COLO668 (cell line): ENCODE measurements at regions not wholly inside any gene's neighbourhood (a gene's known extent, or its start where the extent isn't known, plus 50 kb on each side); places are given as distances from the start of the nearest gene placed in this dataset.

ENCODE experiments used
- DNase-seq: peaks from one replicate; lab custom pipeline; 2025; ENCODE audit not compliant: unreplicated experiment; lab: John Stamatoyannopoulos, UW

DNA sequence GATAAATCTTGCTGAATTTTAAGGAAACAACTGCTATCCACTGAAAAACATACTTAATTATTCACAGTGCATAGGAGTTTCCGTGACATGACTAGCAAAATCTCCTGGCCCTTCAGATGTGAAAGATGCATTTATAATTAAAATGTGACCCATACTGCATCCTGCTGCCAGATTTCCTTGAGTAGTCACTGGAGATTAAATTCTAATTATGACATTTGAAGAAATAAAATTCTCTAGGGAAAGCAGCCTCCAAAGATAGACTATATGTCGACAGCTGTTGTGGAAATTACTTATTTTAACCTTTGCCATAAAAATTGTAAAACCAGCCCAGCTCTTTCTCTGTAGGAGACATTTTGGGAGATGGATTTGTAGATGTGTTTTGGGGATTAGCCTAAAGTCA is 193.6 kb upstream of the SMC2 start:
- DNase-seq: no peak

DNA sequence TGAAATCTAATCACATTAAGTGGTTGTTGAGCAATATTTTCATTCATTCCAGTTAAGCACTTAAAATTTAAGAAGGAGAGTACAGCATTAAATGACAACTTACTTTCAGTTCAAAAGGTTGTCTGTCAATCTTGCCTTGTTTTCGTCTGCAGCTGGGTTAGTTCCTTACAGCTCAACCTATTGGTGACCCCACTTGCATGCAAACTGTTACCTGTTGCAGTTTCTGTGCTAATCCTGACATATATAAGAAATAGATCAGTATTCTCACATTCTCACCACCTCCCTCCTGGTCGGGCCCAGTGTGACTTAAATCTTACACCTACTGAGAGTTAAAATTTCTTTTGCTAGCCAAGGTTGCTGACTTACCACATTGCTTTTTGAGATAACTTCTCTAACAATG is 191.8 kb upstream of the SMC2 start:
- no peak for DNase-seq

- no peak for DNase-seq
Measured at GRCh38 chr9:103904242-103904641, 189.9 kb upstream of the SMC2 start.

DNA sequence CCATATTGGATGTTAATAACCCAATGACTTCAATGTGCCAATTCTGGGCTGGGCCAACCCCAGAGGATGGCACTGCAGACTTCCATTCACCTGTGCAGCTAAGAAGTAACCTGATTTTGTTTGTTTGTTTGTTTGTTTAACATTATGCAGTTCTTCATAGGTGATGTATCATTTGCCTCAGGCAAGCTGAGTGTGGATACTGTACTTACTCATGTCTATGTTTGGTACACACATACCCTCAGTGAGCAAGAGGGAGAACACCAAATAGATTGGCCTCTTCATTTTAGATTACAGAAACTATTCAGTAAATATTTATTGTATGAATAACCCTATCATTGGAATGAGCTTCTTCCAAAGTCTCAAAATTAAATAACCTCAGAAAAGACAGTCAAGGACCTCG is 180.2 kb upstream of the SMC2 start:
- DNase-seq: no peak

GRCh38 chr9:103919605-103920209 is 174.4 kb upstream of the SMC2 start:
- no peak for DNase-seq

- no peak for DNase-seq
Measured at GRCh38 chr9:103928442-103928841, 165.7 kb upstream of the SMC2 start.

- DNase-seq: no peak
Measured at GRCh38 chr9:103941104-103941503, 153.0 kb upstream of the SMC2 start.

DNA sequence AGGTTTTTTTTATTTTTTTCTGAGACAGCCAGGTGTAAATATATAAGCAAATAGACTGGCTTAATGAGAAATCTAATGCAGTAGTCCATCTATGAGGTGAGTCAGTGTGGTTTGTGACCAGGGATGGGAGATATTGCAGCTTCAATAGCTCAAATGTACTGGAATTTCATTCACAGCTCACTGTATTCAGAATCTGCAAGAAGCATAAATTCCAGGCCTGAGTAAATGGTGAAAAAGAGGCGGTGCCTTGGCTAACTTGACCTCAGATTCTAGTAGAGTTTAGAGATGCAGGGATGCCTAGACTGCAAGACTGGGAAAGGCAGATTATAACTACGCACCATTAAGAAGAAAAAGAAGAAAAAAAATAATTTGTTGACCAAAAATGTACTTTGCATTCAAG is 151.9 kb upstream of the SMC2 start:
- DNase-seq: peak; percentile 7

DNA sequence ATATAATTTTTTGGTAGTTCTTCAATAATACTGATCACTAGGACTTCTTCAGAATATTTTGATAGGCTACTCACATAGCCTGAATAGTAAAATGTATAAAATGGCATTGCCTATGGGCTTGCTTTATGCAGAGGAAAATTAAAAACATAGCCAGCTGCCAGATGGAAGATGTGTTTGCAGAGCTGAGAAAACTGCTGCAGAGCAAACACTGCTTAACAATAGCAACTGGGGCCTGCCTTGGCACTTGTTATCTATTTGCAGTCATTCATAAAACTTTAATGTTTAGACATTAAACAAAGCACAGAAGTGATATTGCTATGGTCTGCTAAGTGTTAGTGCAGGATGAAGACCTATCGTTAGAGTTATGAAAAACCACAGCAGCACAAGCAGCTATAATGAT is 151.5 kb upstream of the SMC2 start:
- DNase-seq: peak; percentile 67

DNA sequence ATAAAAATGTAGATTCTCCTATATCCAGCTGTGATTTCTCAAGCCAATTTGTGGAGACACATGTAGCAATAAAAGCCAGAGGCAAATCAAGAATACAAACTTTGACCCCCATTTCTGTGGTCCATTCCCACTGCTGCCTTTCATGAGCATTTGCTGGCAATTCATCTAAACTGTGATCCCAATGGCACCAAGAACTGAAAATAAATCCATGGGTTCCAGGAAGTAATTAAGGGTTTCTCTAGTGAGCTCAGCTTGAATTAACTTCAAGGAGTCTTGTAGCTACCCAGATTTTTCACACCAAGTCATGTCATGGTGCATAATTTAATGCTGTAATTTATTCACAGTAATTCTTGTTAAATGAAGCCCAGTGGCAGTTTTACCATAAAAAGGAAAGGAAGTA is 145.0 kb upstream of the SMC2 start:
- DNase-seq: no peak

DNA sequence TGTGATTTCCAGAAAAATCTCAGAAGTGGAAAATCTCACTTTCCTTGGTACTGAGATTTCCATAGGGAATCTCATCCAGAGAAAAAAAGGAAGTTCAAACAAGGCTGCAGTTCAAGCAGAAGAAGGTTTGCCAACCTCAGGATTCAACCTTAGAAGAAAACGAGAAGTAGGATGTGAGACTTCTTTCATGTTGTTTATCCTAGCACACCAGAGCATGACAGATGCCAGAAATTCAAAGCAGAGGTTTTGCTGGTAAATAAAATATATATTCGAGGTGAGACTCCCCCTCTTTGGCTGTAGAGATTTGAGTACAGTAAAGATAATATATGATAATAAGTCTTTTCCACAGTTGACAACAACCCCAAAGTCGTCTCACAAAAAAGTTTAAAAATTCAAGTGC is 116.9 kb upstream of the SMC2 start:
- DNase-seq: no peak

- no peak for DNase-seq
Measured at GRCh38 chr9:103978396-103978795, 115.7 kb upstream of the SMC2 start.

DNA sequence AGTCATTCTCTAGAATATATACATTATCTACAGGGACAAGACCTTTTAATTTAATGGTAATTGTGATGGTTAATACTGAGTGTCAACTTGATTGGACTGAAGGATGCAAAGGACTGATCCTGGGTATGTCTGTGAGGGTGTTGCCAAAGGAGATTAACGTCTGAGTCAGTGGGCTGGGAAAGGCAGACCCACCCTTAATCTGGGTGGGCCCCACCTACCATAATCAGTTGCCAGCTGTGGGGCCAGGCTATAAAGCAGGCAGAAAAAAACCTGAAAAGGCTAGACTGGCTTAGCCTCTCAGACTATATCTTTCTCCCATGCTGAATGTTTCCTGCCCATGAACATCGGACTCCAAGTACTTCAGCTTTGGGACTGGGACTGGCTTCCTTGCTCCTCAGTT is 112.2 kb upstream of the SMC2 start:
- DNase-seq: no peak

- DNase-seq: no peak
Measured at GRCh38 chr9:103985077-103985476, 109.0 kb upstream of the SMC2 start.

GRCh38 chr9:103988821-103989220 is 105.3 kb upstream of the SMC2 start:
- DNase-seq: no peak

DNA sequence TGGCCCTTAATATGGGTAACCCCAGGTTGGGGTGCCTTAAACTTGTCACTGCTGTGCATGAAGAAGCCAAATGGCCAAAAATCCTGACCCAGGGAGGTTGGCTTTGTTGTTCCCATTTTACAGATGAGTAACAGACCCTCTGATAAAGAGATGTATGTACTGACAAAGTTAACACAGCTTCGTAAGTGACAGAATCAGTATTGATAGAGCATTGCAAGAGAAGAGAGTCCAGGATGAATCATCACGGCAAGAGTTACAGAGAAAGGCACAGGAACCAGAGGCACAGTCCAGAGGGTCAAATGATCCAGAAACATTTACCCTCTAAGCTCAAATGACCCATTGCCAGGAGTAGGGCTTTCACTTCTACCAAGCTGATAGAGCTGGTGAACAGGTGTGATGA is 103.8 kb upstream of the SMC2 start:
- no peak for DNase-seq

DNA sequence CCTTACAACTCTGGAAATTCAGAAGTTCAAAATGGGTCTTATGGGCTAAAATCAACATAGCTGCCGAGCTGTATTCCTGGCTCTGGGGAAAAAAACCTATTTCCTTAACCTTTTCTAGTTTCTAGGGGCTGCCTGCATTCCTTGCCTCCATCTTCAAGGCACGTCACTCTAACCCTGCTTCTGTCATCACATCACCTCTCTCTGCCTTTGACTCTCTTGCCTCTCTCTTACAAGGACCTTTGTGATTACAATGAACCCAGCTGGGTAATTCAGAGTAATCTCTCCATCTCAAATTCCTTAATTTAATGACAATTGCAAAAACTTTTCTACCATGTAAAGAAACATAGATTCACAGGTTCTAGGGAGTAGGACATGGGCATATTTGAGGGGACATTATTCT is 103.1 kb upstream of the SMC2 start:
- no peak for DNase-seq

DNA sequence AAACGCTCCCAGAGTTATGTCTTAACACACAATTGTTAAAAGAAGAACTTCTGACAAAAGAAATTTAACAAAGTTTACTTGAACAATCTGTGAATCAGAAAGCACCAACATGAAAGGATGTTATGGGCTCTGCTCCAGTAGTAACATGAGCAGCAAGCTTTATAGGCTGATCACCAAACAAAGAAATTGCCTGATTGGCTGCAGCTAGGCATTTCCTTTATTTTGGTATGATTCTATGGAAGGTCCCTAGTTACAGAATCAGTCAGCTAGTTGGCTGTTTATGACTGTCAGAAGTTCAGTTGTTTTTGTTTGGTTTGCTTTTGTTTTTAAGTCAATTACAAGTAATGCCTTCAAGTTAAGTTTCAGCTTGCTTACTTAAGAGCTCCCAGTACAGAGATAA is 102.4 kb upstream of the SMC2 start:
- no peak for DNase-seq

- no peak for DNase-seq
Measured at GRCh38 chr9:103992938-103993579, 101.0 kb upstream of the SMC2 start.

DNA sequence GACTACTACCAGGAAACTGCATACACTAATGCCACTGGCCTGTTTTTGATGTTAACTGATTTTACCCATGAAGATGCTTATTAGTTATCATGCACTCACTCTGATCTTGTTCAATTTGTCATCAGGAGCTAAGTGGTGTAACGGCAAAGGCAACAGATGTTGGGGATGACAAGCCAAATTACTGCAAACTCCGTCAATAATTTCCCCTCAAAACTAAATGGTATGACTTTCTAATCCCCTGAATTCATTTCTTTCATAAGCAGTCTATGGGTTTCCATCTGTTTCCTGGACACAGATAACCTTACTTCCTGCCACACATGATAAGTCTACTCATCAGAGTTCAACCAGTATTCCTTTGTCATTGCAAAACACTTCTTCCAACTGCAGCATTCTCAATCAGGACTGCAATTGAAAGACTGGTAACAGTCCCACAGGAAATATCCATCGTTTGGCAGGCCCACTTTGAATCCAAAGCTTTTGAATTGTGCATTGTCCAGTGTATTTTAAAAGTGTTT is 96.2 kb upstream of the SMC2 start:
- no peak for DNase-seq

DNA sequence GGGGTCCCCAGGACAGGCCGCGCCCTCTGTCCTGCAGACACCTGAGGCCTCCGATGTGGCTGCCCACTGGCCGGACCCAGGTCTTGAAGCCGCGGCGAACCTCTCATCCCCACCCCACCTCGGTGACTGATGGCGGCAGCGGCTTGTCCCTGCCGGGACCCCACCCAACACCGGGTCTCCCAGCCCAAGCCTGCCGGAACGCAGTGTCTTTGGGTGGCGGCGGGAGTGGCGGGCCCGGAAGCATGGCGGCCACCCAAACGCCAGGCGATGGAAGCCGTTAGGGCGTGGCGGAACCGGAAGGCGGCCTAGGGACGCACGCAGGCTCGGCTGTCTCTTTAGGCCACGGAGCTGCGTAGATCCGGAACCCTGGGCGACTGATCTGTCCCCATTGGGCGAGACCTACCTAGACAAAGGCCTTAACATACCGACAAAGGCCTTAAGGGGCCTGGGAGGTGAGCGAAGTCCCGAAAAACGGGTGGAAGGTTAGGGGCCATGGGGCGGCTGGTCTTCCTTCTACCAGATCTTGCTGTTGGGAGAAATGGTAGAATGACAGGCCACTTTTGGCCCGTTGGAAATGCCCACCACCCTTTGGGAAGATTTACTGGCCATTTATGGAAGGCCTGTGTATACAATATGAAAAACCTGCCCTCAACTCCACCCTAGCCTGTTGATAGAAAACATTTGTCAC is 94.6 kb upstream of the SMC2 start:
- DNase-seq: no peak

- DNase-seq: peak; percentile 6
Measured at GRCh38 chr9:104009826-104010225, 84.3 kb upstream of the SMC2 start.
